ENCODE measurements at regions not wholly inside any gene's neighbourhood (a gene's known extent, or its start where the extent isn't known, plus 50 kb on each side); places are given as distances from the start of the nearest gene placed in this dataset.

- H3K9me3 ChIP-seq (replicated peaks; ENCODE audit: insufficient read depth, low read length): no peaks in the 10 kb centered on the region
Measured at GRCh38 chr10:42482411-42482810, 156.0 kb downstream of the ZNF33B start.

GRCh38 chr10:42479057-42479456 lies 159.3 kb downstream of the ZNF33B start:
- H3K4me3 ChIP-seq (ENCODE audit: low read length): no peak overlapping the region
- H3K9me3 ChIP-seq (replicated peaks; ENCODE audit: insufficient read depth, low read length): no peaks in the 10 kb centered on the region
- no peak overlapping the region for H2AFZ ChIP-seq (ENCODE audit: low read length)
- H3K27me3 ChIP-seq (replicated peaks; ENCODE audit: insufficient read depth, low read length): no peaks in the 10 kb centered on the region
- TF ChIP-seq CTCF (IDR thresholded peaks at IDR 0.05; ENCODE audit: low read length) (no peak), EZH2phosphoT487 (IDR thresholded peaks at IDR 0.05; ENCODE audit: low read length) (no peak), EZH2 (optimal IDR thresholded peaks at IDR 0.05; ENCODE audit: low read depth, low read length) (no peak)
- H3K9ac ChIP-seq (ENCODE audit: low read length): no peak overlapping the region
- H3K36me3 ChIP-seq (replicated peaks; ENCODE audit: insufficient read depth, low read length): no peaks in the 10 kb centered on the region
- no peaks in the 10 kb centered on the region for H3F3A ChIP-seq (ENCODE audit: insufficient read depth, low read length)
- H3K79me2 ChIP-seq (ENCODE audit: low read length): no peaks in the 10 kb centered on the region
- DNase-seq: no peak
- H3K4me2 ChIP-seq (ENCODE audit: low read depth, low read length): no peak overlapping the region
- no peak overlapping the region for H3K27ac ChIP-seq (ENCODE audit: low read length)
- H3K9me2 ChIP-seq (replicated peaks; ENCODE audit: insufficient read depth, low read length): no peaks in the 10 kb centered on the region
- H3K4me1 ChIP-seq (ENCODE audit: low read length): no peaks in the 10 kb centered on the region
- H4K20me1 ChIP-seq (ENCODE audit: insufficient read depth, low read length): no peaks in the 10 kb centered on the region

More at GRCh38 chr10:42482411-42482810, 156.0 kb downstream of the ZNF33B start:
- Histone ChIP-seq H4K20me1 (ENCODE audit: insufficient read depth, low read length) (no peaks in the 10 kb centered on the region), H3K4me2 (ENCODE audit: low read depth, low read length) (no peak overlapping the region), H3K4me3 (ENCODE audit: low read length) (no peak overlapping the region), H3F3A (ENCODE audit: insufficient read depth, low read length) (no peaks in the 10 kb centered on the region), H3K4me1 (ENCODE audit: low read length) (no peaks in the 10 kb centered on the region), H3K9ac (ENCODE audit: low read length) (no peak overlapping the region), H3K27me3 (replicated peaks; ENCODE audit: insufficient read depth, low read length) (no peaks in the 10 kb centered on the region), H2AFZ (ENCODE audit: low read length) (no peak overlapping the region), H3K36me3 (replicated peaks; ENCODE audit: insufficient read depth, low read length) (no peaks in the 10 kb centered on the region), H3K9me2 (replicated peaks; ENCODE audit: insufficient read depth, low read length) (no peaks in the 10 kb centered on the region), H3K79me2 (ENCODE audit: low read length) (no peaks in the 10 kb centered on the region), H3K27ac (ENCODE audit: low read length) (no peak overlapping the region)
- TF ChIP-seq CTCF (IDR thresholded peaks at IDR 0.05; ENCODE audit: low read length): no peak
- TF ChIP-seq EZH2 (optimal IDR thresholded peaks at IDR 0.05; ENCODE audit: low read depth, low read length): no peak
- TF ChIP-seq EZH2phosphoT487 (IDR thresholded peaks at IDR 0.05; ENCODE audit: low read length): no peak
- no peak for DNase-seq

- H4K20me1 ChIP-seq (ENCODE audit: insufficient read depth, low read length): no peaks in the 10 kb centered on the region
- H3K9me2 ChIP-seq (replicated peaks; ENCODE audit: insufficient read depth, low read length): no peaks in the 10 kb centered on the region
- no peaks in the 10 kb centered on the region for H3K27me3 ChIP-seq (replicated peaks; ENCODE audit: insufficient read depth, low read length)
- H3K4me1 ChIP-seq (ENCODE audit: low read length): no peaks in the 10 kb centered on the region
- no peak overlapping the region for H3K9ac ChIP-seq (ENCODE audit: low read length)
- no peak overlapping the region for H3K4me2 ChIP-seq (ENCODE audit: low read depth, low read length)
- no peaks in the 10 kb centered on the region for H3K9me3 ChIP-seq (replicated peaks; ENCODE audit: insufficient read depth, low read length)
- H3K27ac ChIP-seq (ENCODE audit: low read length): no peak overlapping the region
- DNase-seq: no peak
- no peak overlapping the region for H3K4me3 ChIP-seq (ENCODE audit: low read length)
- TF ChIP-seq EZH2 (optimal IDR thresholded peaks at IDR 0.05; ENCODE audit: low read depth, low read length): no peak
- no peak for TF ChIP-seq CTCF (IDR thresholded peaks at IDR 0.05; ENCODE audit: low read length)
- TF ChIP-seq EZH2phosphoT487 (IDR thresholded peaks at IDR 0.05; ENCODE audit: low read length): no peak
- no peaks in the 10 kb centered on the region for H3K36me3 ChIP-seq (replicated peaks; ENCODE audit: insufficient read depth, low read length)
- no peak overlapping the region for H2AFZ ChIP-seq (ENCODE audit: low read length)
- H3F3A ChIP-seq (ENCODE audit: insufficient read depth, low read length): no peaks in the 10 kb centered on the region
- H3K79me2 ChIP-seq (ENCODE audit: low read length): no peaks in the 10 kb centered on the region
Measured at GRCh38 chr10:42477170-42477569, 161.2 kb downstream of the ZNF33B start.

Data from MM.1S (cell line).